GM19452 (cell line): ENCODE measurements at regions not wholly inside any gene's neighbourhood (a gene's known extent, or its start where the extent isn't known, plus 50 kb on each side); places are given as distances from the start of the nearest gene placed in this dataset.
"Not testable (repeated sequence)": the region's sequence is repeated elsewhere in the genome, so short reads cannot be mapped to it uniquely, and the experiment has no call there.

Experiments used
- ATAC-seq: cut with Tn5 transposase; IDR thresholded peaks from one replicate; pipeline ENCODE4 v1.9.1; 2021; ENCODE audit not compliant: unreplicated experiment

GRCh38 chr3:177493091-177493490, 295.8 kb upstream of the TBL1XR1 start:
- ATAC-seq, result no peak

DNA sequence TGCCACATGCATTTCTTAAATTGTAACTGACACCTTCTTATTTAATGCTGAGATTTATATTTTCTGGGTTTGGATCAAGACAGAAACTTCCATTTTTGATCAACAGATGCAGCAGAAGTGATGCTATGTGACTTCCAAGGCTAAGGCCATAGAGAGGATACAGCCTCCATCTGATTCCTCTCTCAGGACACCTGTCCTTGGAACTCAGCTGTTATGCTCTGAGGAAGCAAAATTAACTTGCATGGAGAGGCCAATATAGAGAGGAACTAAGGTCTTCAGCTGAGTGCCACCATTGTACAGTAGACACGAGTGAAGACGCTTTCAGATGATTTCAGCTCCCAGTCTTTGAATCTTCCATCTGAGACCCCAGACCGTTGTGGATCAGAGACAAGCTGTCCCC, 296.9 kb upstream of the TBL1XR1 start:
- no peak for ATAC-seq

DNA sequence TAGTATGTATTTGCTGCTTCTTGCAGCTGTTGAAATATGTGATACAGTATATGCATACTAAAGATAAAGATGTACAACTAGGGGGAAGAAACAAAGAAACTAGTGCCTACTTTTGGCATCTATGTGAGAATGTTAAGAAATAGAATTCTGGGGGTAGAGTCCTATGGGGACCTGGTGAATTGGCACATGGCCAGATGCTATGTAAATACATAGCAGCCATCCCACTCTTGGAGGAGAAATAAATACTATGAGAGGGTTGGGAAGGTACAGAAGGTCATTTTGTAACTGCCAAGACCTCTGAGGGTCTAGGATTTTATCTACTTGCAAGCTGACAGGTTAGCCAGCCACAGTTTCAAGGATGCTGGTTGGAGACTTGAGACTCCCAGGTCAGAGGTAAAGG, 298.3 kb upstream of the TBL1XR1 start:
- no peak for ATAC-seq

DNA sequence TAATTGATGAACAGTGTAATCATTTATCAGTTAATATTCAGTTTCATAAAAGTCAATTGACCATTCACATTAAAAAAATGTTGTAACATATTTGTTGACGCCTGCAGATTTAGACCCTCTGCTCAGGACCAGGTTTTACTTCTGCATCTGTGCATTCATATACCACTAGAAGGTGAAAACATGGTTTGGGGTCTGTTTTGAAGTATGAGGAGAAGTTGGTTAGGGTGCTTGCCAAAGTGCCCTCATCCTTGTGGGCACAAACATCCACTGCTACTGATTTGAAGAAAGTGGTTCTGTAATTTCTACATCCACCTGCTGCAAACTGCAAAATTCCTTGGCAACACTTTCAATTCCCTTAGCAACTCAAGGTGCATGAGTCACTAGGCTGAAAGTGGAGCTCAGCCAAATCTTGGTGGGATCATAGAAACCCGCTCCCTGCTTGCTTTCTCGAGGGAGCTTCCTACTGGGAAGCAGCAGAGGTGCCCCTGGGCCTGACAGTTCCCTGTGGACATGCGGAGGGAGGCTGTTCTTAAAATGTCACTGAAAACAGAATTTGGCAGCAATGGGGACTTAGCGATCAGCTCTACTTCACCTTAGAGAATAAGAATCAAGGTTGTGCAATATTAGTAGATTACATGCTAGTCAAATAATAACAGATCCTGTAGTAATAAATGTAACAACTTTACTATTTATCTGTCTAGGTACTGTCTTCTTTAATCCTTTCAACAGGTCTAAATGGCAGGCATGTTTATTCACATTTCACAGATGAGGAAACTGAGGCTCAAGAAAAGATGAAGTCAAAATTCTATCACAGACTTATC, 301.0 kb upstream of the TBL1XR1 start:
- no peak for ATAC-seq

- not testable (repeated sequence) for ATAC-seq
These were observed 301.8 kb upstream of the TBL1XR1 start for GRCh38 chr3:177499039-177499438.

GRCh38 chr3:177499779-177500423, 302.6 kb upstream of the TBL1XR1 start:
- ATAC-seq, result no peak

- ATAC-seq, result no peak
These were observed 313.5 kb upstream of the TBL1XR1 start for GRCh38 chr3:177510693-177511216.

- ATAC-seq, result no peak
These were observed 315.9 kb upstream of the TBL1XR1 start for GRCh38 chr3:177512945-177513814.

DNA sequence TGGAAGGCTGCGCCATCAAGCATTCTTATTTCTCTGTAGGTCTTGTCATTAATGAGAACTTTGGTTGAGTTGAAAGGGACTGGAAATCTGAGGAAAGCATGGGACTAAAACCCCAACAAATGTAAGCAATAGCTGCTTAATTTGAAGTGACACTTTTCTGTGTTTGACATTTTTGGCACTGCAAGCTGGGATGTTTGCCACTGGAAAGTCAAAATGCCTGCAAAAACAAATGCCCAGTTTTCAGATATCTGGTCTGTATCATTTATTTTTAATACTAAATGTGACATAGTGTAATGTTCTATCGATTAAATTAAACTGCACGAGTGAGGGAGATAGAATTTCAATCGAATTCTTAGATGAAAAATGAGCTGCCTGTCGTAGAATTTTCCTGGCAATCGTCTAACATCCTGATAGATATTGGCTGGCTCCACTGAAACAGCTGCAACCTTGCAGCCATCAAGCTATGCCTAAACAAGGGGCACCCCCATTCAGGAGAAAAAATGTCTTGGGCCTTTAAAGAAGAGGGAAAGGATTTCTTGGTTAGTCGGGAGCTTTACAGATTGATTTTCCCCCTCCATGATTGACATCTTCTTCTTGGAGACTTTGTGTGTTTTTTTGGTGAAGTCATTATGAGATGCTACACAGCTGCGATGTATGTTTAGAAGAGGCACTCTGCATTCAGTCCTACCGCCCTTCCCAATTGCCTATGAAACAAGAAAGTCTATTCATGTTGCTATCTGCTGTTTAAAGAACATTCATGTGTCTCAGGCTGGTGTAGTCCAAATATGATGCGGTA, 316.7 kb upstream of the TBL1XR1 start:
- ATAC-seq, result no peak

- no peak for ATAC-seq
These were observed 317.6 kb upstream of the TBL1XR1 start for GRCh38 chr3:177514611-177515499.

DNA sequence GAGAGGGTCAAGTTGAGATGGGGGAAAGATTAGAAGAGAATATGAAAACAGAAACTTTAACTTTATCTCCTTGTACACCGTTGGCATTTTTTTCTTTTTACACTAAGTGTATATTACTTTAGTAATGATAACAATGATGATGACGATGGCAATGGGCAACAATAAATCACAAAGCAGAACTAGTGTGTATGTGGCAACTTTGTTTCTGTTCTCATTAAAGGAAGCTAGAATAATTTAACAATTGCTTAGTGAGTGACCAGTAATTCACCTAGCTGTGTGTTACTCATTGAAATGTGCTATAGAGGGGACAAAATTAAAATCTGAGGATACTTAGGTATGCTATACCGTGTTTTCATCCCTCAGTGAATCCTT, 318.5 kb upstream of the TBL1XR1 start:
- ATAC-seq, result no peak

DNA sequence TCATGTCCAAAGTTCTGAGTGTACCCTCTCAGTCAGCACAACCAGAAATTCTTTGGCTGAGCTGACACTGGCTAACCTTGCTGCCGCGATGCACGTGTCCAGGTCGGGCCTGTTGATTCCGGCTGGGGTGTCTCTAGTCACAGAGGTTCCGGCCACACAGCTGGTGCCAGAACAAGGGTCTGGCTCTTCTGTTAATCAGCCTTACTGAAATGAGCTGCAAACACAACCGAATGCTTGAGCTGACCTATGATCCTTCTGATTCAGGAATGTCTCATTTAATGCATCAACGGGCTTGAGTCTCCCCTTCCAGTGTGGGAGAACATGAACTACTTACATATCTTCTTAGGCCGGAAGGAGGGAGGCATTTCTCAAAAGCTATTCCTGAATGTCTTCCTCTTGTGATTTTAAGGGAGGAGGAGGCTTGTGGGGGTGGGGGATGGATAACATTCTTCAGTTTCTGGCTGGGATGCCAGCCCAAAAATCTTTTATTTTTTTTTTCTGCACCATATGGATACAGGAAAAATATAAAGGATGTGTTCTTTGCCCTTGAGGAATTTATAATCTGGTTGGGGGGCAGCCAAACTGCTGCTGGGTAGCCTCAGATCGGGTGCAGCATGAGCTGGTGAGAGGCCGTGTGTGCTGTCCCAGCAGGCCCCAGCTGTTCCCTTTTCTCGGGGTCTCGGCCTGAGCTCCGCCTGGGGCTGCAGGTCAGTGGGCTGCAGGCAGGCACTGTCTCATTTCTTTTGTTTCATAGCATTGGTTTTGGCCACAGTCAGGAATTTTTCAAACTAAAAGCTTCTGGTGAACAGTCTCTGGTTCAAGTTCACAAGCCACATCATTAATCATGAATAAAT, 319.1 kb upstream of the TBL1XR1 start:
- ATAC-seq, result no peak

- no peak for ATAC-seq
These were observed 320.6 kb upstream of the TBL1XR1 start for GRCh38 chr3:177517906-177518305.

DNA sequence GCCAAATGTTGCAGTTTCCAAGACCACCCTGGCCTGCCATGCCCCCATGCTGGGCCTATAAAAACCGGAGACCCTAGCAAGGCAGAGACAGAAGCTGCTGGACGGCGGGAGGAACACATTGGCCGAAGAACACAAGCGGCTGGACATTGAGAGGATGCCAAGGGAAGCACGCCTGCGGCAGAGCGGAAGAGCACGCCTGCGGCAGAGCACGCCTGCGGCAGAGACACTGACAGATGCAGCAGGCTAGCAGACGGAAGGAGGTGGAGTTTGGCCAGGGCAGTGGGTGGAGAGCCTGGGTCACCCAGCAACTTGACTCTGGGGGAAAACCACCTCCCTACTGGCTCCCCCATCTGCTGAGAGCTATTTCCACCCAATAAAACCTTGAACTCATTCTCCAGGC, 322.3 kb upstream of the TBL1XR1 start:
- no peak for ATAC-seq

DNA sequence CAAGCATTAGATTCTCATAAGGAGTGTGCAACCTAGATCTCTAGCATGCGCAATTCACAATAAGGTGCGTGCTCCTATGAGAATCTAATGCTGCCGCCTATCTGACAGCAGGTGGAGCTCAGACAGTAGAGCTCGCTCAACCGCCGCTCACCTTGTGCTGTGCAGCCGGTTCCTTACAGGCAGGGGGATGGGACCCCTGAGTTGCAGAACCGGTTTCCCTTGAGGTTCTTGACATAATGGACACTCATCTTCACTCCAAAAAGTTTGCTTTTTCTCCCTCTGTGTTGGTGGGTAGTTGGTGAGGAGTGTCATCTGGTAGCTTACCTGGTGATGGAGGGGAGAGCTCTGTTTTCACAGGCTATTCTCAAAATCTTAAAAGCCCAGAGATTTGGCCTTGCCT, 324.0 kb upstream of the TBL1XR1 start:
- ATAC-seq, result no peak

- no peak for ATAC-seq
These were observed 324.8 kb upstream of the TBL1XR1 start for GRCh38 chr3:177522051-177522450.

GRCh38 chr3:177523067-177523675, 325.9 kb upstream of the TBL1XR1 start:
- no peak for ATAC-seq

GRCh38 chr3:177523872-177524438, 326.7 kb upstream of the TBL1XR1 start:
- ATAC-seq, result no peak
